SK-N-MC (cell line): ENCODE measurements at regions not wholly inside any gene's neighbourhood (a gene's known extent, or its start where the extent isn't known, plus 50 kb on each side); places are given as distances from the start of the nearest gene placed in this dataset.

Source experiments
- EZH2 ChIP-seq: fragments of 200-600 bp; sonication (generic); IDR thresholded peaks from one replicate; pipeline ENCODE4 v1.6.1; 2017; ENCODE audit warnings: antibody characterized with exemption
- FOXP2 ChIP-seq: optimal IDR thresholded peaks from 2 replicates; pipeline ENCODE3; 2011; ENCODE audit warnings: mild to moderate bottlenecking, moderate library complexity; ENCODE audit not compliant: insufficient read depth; ENCODE audit errors: extremely low read length, control extremely low read depth
- POLR2AphosphoS5 ChIP-seq: IDR thresholded peaks from 2 replicates; pipeline ENCODE4 v1.6.1; 2012; ENCODE audit warnings: mild to moderate bottlenecking, low read depth, low read length, borderline replicate concordance

- TF ChIP-seq POLR2AphosphoS5 = no peak
- no peak for TF ChIP-seq EZH2
- no peak for TF ChIP-seq FOXP2
These were observed 97.5 kb downstream of the MICALL2 start for GRCh38 chr7:1361756-1362125.
